ENCODE measurements at regions not wholly inside any gene's neighbourhood (a gene's known extent, or its start where the extent isn't known, plus 50 kb on each side); places are given as distances from the start of the nearest gene placed in this dataset.
"Not testable (repeated sequence)": the region's sequence is repeated elsewhere in the genome, so short reads cannot be mapped to it uniquely, and the experiment has no call there.

GRCh38 chr13:61600360-61601033 lies 184.8 kb upstream of the PCDH20 start:
- H3K27me3 ChIP-seq (ENCODE audit: control insufficient read depth, insufficient read depth, low read length): no peaks in the 10 kb centered on the region

GRCh38 chr13:61592489-61592888 lies 176.8 kb upstream of the PCDH20 start:
- Histone ChIP-seq H3K36me3 (ENCODE audit: control insufficient read depth, insufficient read depth, low read length) (no peaks in the 10 kb centered on the region), H3K27ac (ENCODE audit: low read depth, low read length) (no peak overlapping the region), H3K27me3 (ENCODE audit: control insufficient read depth, insufficient read depth, low read length) (no peaks in the 10 kb centered on the region), H3K9ac (ENCODE audit: low read depth, low read length) (no peak overlapping the region), H3K4me1 (ENCODE audit: control insufficient read depth, insufficient read depth, low read length) (no peaks in the 10 kb centered on the region), H3K4me3 (ENCODE audit: low read depth, low read length) (no peak overlapping the region), H3K9me3 (ENCODE audit: control insufficient read depth, insufficient read depth, low read length) (no peaks in the 10 kb centered on the region)

More at GRCh38 chr13:61600360-61601033, 184.8 kb upstream of the PCDH20 start:
- Histone ChIP-seq H3K36me3 (ENCODE audit: control insufficient read depth, insufficient read depth, low read length) (no peaks in the 10 kb centered on the region), H3K9me3 (ENCODE audit: control insufficient read depth, insufficient read depth, low read length) (no peaks in the 10 kb centered on the region), H3K27ac (ENCODE audit: low read depth, low read length) (no peak overlapping the region), H3K9ac (ENCODE audit: low read depth, low read length) (no peak overlapping the region), H3K4me3 (ENCODE audit: low read depth, low read length) (no peak overlapping the region), H3K4me1 (ENCODE audit: control insufficient read depth, insufficient read depth, low read length) (no peaks in the 10 kb centered on the region)

GRCh38 chr13:61575973-61576372 lies 160.3 kb upstream of the PCDH20 start:
- Histone ChIP-seq H3K9ac (ENCODE audit: low read depth, low read length) (no peak overlapping the region), H3K27me3 (ENCODE audit: control insufficient read depth, insufficient read depth, low read length) (no peaks in the 10 kb centered on the region), H3K27ac (ENCODE audit: low read depth, low read length) (no peak overlapping the region), H3K4me1 (ENCODE audit: control insufficient read depth, insufficient read depth, low read length) (0 out of 2 replicates have a peak, but pooled peaks cover 3% of the 10 kb centered on the region), H3K36me3 (ENCODE audit: control insufficient read depth, insufficient read depth, low read length) (no peaks in the 10 kb centered on the region), H3K9me3 (ENCODE audit: control insufficient read depth, insufficient read depth, low read length) (no peaks in the 10 kb centered on the region; the same call in 1 of the 2 replicates), H3K4me3 (ENCODE audit: low read depth, low read length) (no peak overlapping the region)

- Histone ChIP-seq H3K27me3 (ENCODE audit: control insufficient read depth, insufficient read depth, low read length) (no peaks in the 10 kb centered on the region), H3K36me3 (ENCODE audit: control insufficient read depth, insufficient read depth, low read length) (no peaks in the 10 kb centered on the region), H3K9ac (ENCODE audit: low read depth, low read length) (no peak overlapping the region), H3K4me3 (ENCODE audit: low read depth, low read length) (no peak overlapping the region), H3K27ac (ENCODE audit: low read depth, low read length) (no peak overlapping the region), H3K4me1 (ENCODE audit: control insufficient read depth, insufficient read depth, low read length) (no peaks in the 10 kb centered on the region), H3K9me3 (ENCODE audit: control insufficient read depth, insufficient read depth, low read length) (no peaks in the 10 kb centered on the region)
Measured at GRCh38 chr13:61563645-61564044, 148.0 kb upstream of the PCDH20 start.

- Histone ChIP-seq H3K4me1 (ENCODE audit: control insufficient read depth, insufficient read depth, low read length) (no peaks in the 10 kb centered on the region), H3K27me3 (ENCODE audit: control insufficient read depth, insufficient read depth, low read length) (no peaks in the 10 kb centered on the region), H3K9me3 (ENCODE audit: control insufficient read depth, insufficient read depth, low read length) (no peaks in the 10 kb centered on the region), H3K36me3 (ENCODE audit: control insufficient read depth, insufficient read depth, low read length) (no peaks in the 10 kb centered on the region), H3K27ac (ENCODE audit: low read depth, low read length) (no peak overlapping the region), H3K4me3 (ENCODE audit: low read depth, low read length) (no peak overlapping the region), H3K9ac (ENCODE audit: low read depth, low read length) (no peak overlapping the region)
Measured at GRCh38 chr13:61546911-61547310, 131.3 kb upstream of the PCDH20 start.

GRCh38 chr13:61546413-61546812 lies 130.8 kb upstream of the PCDH20 start:
- Histone ChIP-seq H3K9me3 (ENCODE audit: control insufficient read depth, insufficient read depth, low read length) (no peaks in the 10 kb centered on the region), H3K27ac (ENCODE audit: low read depth, low read length) (no peak overlapping the region), H3K4me3 (ENCODE audit: low read depth, low read length) (no peak overlapping the region), H3K4me1 (ENCODE audit: control insufficient read depth, insufficient read depth, low read length) (no peaks in the 10 kb centered on the region), H3K27me3 (ENCODE audit: control insufficient read depth, insufficient read depth, low read length) (no peaks in the 10 kb centered on the region), H3K36me3 (ENCODE audit: control insufficient read depth, insufficient read depth, low read length) (no peaks in the 10 kb centered on the region), H3K9ac (ENCODE audit: low read depth, low read length) (no peak overlapping the region)

- Histone ChIP-seq H3K27me3 (ENCODE audit: control insufficient read depth, insufficient read depth, low read length) (no peaks in the 10 kb centered on the region), H3K9ac (ENCODE audit: low read depth, low read length) (no peak overlapping the region), H3K27ac (ENCODE audit: low read depth, low read length) (no peak overlapping the region), H3K9me3 (ENCODE audit: control insufficient read depth, insufficient read depth, low read length) (no peaks in the 10 kb centered on the region), H3K36me3 (ENCODE audit: control insufficient read depth, insufficient read depth, low read length) (no peaks in the 10 kb centered on the region), H3K4me1 (ENCODE audit: control insufficient read depth, insufficient read depth, low read length) (no peaks in the 10 kb centered on the region), H3K4me3 (ENCODE audit: low read depth, low read length) (no peak overlapping the region)
Measured at GRCh38 chr13:61536433-61536832, 120.8 kb upstream of the PCDH20 start.

- Histone ChIP-seq H3K27ac (ENCODE audit: low read depth, low read length) (no peak overlapping the region), H3K4me3 (ENCODE audit: low read depth, low read length) (no peak overlapping the region), H3K27me3 (ENCODE audit: control insufficient read depth, insufficient read depth, low read length) (no peaks in the 10 kb centered on the region), H3K4me1 (ENCODE audit: control insufficient read depth, insufficient read depth, low read length) (no peaks in the 10 kb centered on the region), H3K36me3 (ENCODE audit: control insufficient read depth, insufficient read depth, low read length) (no peaks in the 10 kb centered on the region), H3K9me3 (ENCODE audit: control insufficient read depth, insufficient read depth, low read length) (no peaks in the 10 kb centered on the region), H3K9ac (ENCODE audit: low read depth, low read length) (no peak overlapping the region)
Measured at GRCh38 chr13:61531383-61532065, 115.9 kb upstream of the PCDH20 start.

GRCh38 chr13:61519214-61519613 lies 103.6 kb upstream of the PCDH20 start:
- not testable (repeated sequence) for H3K9ac ChIP-seq (ENCODE audit: low read depth, low read length); H3K4me3 ChIP-seq (ENCODE audit: low read depth, low read length); H3K27ac ChIP-seq (ENCODE audit: low read depth, low read length); H3K9me3 ChIP-seq (ENCODE audit: control insufficient read depth, insufficient read depth, low read length); H3K36me3 ChIP-seq (ENCODE audit: control insufficient read depth, insufficient read depth, low read length); H3K27me3 ChIP-seq (ENCODE audit: control insufficient read depth, insufficient read depth, low read length); H3K4me1 ChIP-seq (ENCODE audit: control insufficient read depth, insufficient read depth, low read length)

- Histone ChIP-seq H3K4me1 (ENCODE audit: control insufficient read depth, insufficient read depth, low read length) (no peaks in the 10 kb centered on the region), H3K36me3 (ENCODE audit: control insufficient read depth, insufficient read depth, low read length) (no peaks in the 10 kb centered on the region), H3K9ac (ENCODE audit: low read depth, low read length) (no peak overlapping the region), H3K27ac (ENCODE audit: low read depth, low read length) (no peak overlapping the region), H3K9me3 (ENCODE audit: control insufficient read depth, insufficient read depth, low read length) (no peaks in the 10 kb centered on the region), H3K4me3 (ENCODE audit: low read depth, low read length) (no peak overlapping the region), H3K27me3 (ENCODE audit: control insufficient read depth, insufficient read depth, low read length) (no peaks in the 10 kb centered on the region)
Measured at GRCh38 chr13:61508936-61509335, 93.3 kb upstream of the PCDH20 start.

- Histone ChIP-seq H3K9me3 (ENCODE audit: control insufficient read depth, insufficient read depth, low read length) (no peaks in the 10 kb centered on the region), H3K9ac (ENCODE audit: low read depth, low read length) (no peak overlapping the region), H3K27ac (ENCODE audit: low read depth, low read length) (no peak overlapping the region), H3K4me3 (ENCODE audit: low read depth, low read length) (no peak overlapping the region), H3K27me3 (ENCODE audit: control insufficient read depth, insufficient read depth, low read length) (no peaks in the 10 kb centered on the region), H3K4me1 (ENCODE audit: control insufficient read depth, insufficient read depth, low read length) (no peaks in the 10 kb centered on the region), H3K36me3 (ENCODE audit: control insufficient read depth, insufficient read depth, low read length) (no peaks in the 10 kb centered on the region)
Measured at GRCh38 chr13:61500176-61500575, 84.5 kb upstream of the PCDH20 start.
